Colonic mucosa (tissue), 4 donors: ENCODE measurements at regions not wholly inside any gene's neighbourhood (a gene's known extent, or its start where the extent isn't known, plus 50 kb on each side); places are given as distances from the start of the nearest gene placed in this dataset.

Source experiments
- DNase-seq: peaks from one replicate; pipeline ENCODE4 v3.0.0-alpha.2; 2020
- H3K27ac ChIP-seq: fragments of 200-600 bp; one replicate; pipeline ENCODE4 v1.8.0; 2021
- H3K27me3 ChIP-seq: fragments of 200-600 bp; one replicate; pipeline ENCODE4 v1.8.0; 2021
- H3K36me3 ChIP-seq: fragments of 200-600 bp; one replicate; pipeline ENCODE4 v1.8.0; 2021
- H3K4me1 ChIP-seq: fragments of 200-600 bp; one replicate; pipeline ENCODE4 v1.8.0; 2021; ENCODE audit warnings: mild to moderate bottlenecking
- H3K4me3 ChIP-seq: fragments of 200-600 bp; one replicate; pipeline ENCODE4 v1.8.0; 2021
- H3K9ac ChIP-seq, 2 donors: one replicate each; pipeline ENCODE4 v1.7.0; 2013; ENCODE audit warnings: control low read depth in 2 of 2, low read depth in 2 of 2, low read length in 2 of 2
- H3K9me3 ChIP-seq: fragments of 200-600 bp; one replicate; pipeline ENCODE4 v1.8.0; 2021
- intact Hi-C: fragments of 100-400 bp; cut with DNase I; formaldehyde crosslinking; loops from one replicate; pipeline ENCODE4 v1.14.1; 2022
- TF ChIP-seq, protein P1 (sequence below): fragments of 200-600 bp; IDR thresholded peaks from one replicate; pipeline ENCODE4 v1.8.0; 2022; ENCODE audit warnings: antibody characterized with exemption, mild to moderate bottlenecking
- donor health status: healthy.
- donor health status: DM: no; HTN: no; CAD: no.
- donor health status: DM: no; HTN: no; CAD: no.

- Histone ChIP-seq H3K27ac (no peak overlapping the region), H3K27me3 (no peaks in the 10 kb centered on the region), H3K4me1 (no peaks in the 10 kb centered on the region), H3K36me3 (no peaks in the 10 kb centered on the region), H3K9ac (no peak overlapping the region), H3K9me3 (no peaks in the 10 kb centered on the region), H3K4me3 (no peak overlapping the region)
- DNase-seq = no peak
- TF ChIP-seq, protein P1, sequence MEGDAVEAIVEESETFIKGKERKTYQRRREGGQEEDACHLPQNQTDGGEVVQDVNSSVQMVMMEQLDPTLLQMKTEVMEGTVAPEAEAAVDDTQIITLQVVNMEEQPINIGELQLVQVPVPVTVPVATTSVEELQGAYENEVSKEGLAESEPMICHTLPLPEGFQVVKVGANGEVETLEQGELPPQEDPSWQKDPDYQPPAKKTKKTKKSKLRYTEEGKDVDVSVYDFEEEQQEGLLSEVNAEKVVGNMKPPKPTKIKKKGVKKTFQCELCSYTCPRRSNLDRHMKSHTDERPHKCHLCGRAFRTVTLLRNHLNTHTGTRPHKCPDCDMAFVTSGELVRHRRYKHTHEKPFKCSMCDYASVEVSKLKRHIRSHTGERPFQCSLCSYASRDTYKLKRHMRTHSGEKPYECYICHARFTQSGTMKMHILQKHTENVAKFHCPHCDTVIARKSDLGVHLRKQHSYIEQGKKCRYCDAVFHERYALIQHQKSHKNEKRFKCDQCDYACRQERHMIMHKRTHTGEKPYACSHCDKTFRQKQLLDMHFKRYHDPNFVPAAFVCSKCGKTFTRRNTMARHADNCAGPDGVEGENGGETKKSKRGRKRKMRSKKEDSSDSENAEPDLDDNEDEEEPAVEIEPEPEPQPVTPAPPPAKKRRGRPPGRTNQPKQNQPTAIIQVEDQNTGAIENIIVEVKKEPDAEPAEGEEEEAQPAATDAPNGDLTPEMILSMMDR = no peak
- intact Hi-C loops = loop anchor here (10.0 kb wide), 1 partner anchor 306 kb away; no protein-coding TSS in a partner anchor
These were observed 178.0 kb downstream of the CEMIP2 start for GRCh38 chr9:71590362-71590761.

- Histone ChIP-seq H3K9ac (no peak overlapping the region), H3K36me3 (no peaks in the 10 kb centered on the region), H3K4me3 (no peak overlapping the region), H3K9me3 (no peaks in the 10 kb centered on the region), H3K4me1 (no peaks in the 10 kb centered on the region), H3K27me3 (no peaks in the 10 kb centered on the region), H3K27ac (no peak overlapping the region)
- TF ChIP-seq, protein P1 = no peak
- DNase-seq = no peak
- intact Hi-C loops = loop anchor here (10.0 kb wide), 1 partner anchor 305 kb away; no protein-coding TSS in a partner anchor
These were observed 178.7 kb downstream of the CEMIP2 start for GRCh38 chr9:71589612-71590011.

- intact Hi-C loops = no loop called here
- Histone ChIP-seq H3K4me3 (no peak overlapping the region), H3K27ac (no peak overlapping the region), H3K9me3 (no peaks in the 10 kb centered on the region), H3K36me3 (no peaks in the 10 kb centered on the region), H3K27me3 (no peaks in the 10 kb centered on the region), H3K4me1 (no peaks in the 10 kb centered on the region), H3K9ac (no peak overlapping the region)
- TF ChIP-seq, protein P1 = no peak
- no peak for DNase-seq
These were observed 180.5 kb downstream of the CEMIP2 start for GRCh38 chr9:71587576-71588362.

- H3K4me1 ChIP-seq = no peaks in the 10 kb centered on the region
- H3K36me3 ChIP-seq = no peaks in the 10 kb centered on the region
- H3K9ac ChIP-seq = no peak overlapping the region
- H3K27me3 ChIP-seq = no peaks in the 10 kb centered on the region
- no peak overlapping the region for H3K4me3 ChIP-seq
- H3K27ac ChIP-seq = no peak overlapping the region
- intact Hi-C loops = no loop called here
- TF ChIP-seq, protein P1 = no peak
- no peaks in the 10 kb centered on the region for H3K9me3 ChIP-seq
- DNase-seq = no peak
These were observed 184.5 kb downstream of the CEMIP2 start for GRCh38 chr9:71583792-71584191.

DNA sequence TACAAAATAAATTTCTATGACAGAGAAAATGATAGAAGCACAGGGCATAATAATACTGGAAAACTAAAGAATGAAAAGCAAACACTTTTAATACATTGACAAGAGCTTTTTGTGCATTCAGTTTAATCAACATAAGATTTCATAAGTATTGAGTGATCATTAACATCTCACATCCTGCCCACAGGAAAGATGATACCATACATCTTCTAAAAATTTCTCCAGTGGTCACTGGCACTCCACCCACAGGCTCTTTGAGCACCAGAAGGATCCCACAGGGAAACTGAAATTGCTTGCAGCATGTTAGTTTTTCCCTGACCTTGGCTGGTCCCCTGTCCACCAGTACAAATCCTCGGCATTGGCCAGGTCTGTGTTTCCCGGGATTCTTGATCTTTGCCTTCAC, 186.0 kb downstream of the CEMIP2 start:
- TF ChIP-seq, protein P1 = no peak
- no peak for DNase-seq

More for the DNA sequence above, 186.0 kb downstream of the CEMIP2 start:
- H3K4me3 ChIP-seq = no peak overlapping the region
- no peaks in the 10 kb centered on the region for H3K27me3 ChIP-seq
- intact Hi-C loops = no loop called here
- H3K9ac ChIP-seq = no peak overlapping the region
- no peaks in the 10 kb centered on the region for H3K9me3 ChIP-seq
- H3K36me3 ChIP-seq = no peaks in the 10 kb centered on the region
- H3K27ac ChIP-seq = no peak overlapping the region
- H3K4me1 ChIP-seq = no peaks in the 10 kb centered on the region
